ENCODE measurements at regions not wholly inside any gene's neighbourhood (a gene's known extent, or its start where the extent isn't known, plus 50 kb on each side); places are given as distances from the start of the nearest gene placed in this dataset.

GRCh38 chr5:89110916-89111646, 228.1 kb upstream of the MEF2C start:
- TF ChIP-seq CTCF (IDR thresholded peaks at IDR 0.05; ENCODE audit: insufficient read depth, low read length, poor library complexity, severe bottlenecking) (no peak), EZH2phosphoT487 (conservative IDR thresholded peaks at IDR 0.05; ENCODE audit: low read length) (no peak)

All from SU-DHL-6 (cell line).